NOMO-1 (cell line): ENCODE measurements at regions not wholly inside any gene's neighbourhood (a gene's known extent, or its start where the extent isn't known, plus 50 kb on each side); places are given as distances from the start of the nearest gene placed in this dataset.

Source experiments
- DNase-seq, 2 experiments: peaks; one replicate each; lab custom pipeline; 2025; ENCODE audit not compliant: unreplicated experiment in 2 of 2; lab: John Stamatoyannopoulos, UW

DNA sequence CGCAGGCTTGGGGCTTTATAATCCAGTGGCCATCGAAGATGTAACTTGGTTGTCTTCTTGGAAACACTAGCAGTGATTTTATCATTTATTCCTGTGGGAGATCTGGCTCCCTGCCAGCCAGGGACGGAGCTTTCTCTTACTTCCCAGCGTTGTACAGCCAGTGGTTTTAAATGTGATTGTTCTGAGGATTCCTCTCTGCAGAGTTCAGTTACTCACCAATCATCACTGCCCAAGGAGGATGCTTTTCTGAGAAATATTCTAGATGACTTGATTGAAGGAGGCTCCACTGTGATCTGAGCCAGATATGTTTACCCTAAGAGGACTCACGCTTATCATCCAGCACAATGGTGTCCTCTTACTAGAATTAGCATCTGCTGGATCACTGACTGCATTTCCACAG is 744.3 kb downstream of the RNF144A start:
- no peak for DNase-seq

DNA sequence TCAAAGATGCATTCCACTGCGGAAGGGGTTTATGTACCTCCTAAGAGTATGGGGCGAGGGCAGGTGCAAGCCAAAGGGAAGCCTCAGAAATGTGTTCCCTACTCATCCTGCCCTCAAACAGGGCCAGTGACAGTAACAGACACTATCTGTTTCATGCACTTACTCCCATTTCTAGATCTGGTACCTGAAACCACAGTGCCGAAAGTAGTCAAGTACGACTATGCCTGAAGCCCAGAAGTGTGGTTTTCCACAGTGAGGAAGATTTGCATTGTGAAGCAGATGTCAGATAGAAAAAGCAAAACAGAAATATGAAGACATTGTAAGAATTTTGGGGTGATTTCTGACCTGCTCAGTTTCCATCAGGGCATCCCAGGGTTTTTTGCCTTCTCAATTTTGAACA is 748.7 kb downstream of the RNF144A start:
- DNase-seq: no peak

GRCh38 chr2:7666596-7667259 is 749.5 kb downstream of the RNF144A start:
- DNase-seq: no peak

- no peak for DNase-seq
These were observed 750.1 kb downstream of the RNF144A start for GRCh38 chr2:7667260-7667757.

GRCh38 chr2:7670905-7671641 is 753.9 kb downstream of the RNF144A start:
- no peak for DNase-seq

DNA sequence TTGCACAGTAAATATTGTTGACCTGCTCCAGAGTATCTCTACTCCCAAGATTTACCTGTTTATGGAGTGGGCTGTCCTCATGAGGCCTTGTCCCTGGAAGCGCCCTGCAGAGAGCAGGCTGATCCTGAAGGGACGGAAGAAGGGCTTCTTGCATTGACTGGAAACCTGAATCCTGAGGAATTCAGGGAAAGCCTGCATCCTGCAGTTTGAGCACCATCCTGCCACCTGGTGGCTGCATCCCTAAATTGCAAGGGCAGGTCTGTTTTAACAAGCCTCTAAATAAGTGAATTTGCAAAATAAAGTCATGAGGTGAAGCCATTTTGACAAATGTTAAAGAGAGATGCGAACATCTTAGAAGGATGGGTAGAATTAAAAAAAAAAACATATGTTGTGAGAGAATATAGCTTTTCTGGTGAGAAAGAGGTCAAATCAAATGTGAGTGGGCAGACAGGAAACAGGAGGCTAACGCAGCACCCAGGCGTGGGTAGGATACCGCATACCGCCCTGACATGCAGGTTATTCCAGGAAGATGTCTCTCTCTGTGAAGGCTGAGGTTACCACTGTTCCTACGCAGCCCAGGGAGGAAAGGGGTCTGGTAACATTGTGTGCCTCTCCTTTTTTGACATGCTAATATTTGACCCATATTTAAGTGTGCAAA is 754.9 kb downstream of the RNF144A start:
- peak in 1 of 2 experiments; percentile 19 for DNase-seq

GRCh38 chr2:7672685-7673071 is 755.5 kb downstream of the RNF144A start:
- DNase-seq: no peak

- DNase-seq: no peak
These were observed 755.9 kb downstream of the RNF144A start for GRCh38 chr2:7673101-7673500.

- no peak for DNase-seq
These were observed 756.6 kb downstream of the RNF144A start for GRCh38 chr2:7673853-7674252.

GRCh38 chr2:7674606-7675005 is 757.4 kb downstream of the RNF144A start:
- no peak for DNase-seq

- no peak for DNase-seq
These were observed 759.5 kb downstream of the RNF144A start for GRCh38 chr2:7676714-7677113.

DNA sequence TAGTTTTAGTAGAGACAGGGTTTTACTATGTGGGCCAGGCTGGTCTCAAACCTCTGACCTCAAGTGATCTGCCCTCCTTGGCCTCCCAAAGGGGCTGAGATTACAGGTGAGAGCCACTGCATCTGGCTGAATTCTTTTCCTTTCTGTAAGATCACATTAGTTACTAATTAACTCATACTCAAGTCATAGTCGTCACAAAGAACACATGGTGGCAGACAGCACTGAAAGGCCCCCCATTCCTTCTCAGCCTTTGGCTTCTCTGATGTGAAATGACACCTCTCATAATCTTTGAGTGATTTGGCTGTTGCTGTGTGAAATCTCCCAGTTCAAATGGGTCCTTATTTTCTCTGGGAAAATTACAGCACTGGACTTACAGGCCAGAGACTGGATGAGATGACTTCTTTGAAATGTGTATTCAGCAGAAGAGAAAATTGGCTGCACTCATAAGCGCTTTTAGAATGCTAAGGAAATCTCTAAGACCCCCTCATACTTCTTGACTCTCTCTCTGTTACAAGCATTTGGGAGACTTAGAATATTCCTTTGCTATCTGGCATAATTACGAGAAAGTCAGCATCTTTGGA is 764.8 kb downstream of the RNF144A start:
- DNase-seq: no peak

DNA sequence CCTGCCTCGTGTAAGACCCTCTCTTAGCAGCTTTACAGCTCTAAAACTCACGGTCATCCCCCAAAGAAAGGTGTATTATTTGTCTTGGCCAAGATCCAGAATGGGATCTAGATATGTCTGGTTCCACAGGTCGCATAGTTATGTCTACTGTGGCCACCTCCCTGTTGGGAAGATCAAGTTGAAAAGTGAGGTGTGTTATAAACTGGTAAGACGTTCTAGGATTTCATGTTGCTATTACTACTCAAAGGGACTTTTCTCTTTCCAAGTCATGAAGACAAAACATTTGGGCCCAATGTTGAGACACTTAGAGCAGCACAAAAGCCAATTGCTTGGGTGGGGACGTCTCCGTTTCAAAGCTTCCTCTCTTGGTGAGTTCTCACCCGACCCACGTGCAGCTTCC is 766.0 kb downstream of the RNF144A start:
- DNase-seq: no peak

GRCh38 chr2:7683708-7684107 is 766.5 kb downstream of the RNF144A start:
- DNase-seq: no peak

DNA sequence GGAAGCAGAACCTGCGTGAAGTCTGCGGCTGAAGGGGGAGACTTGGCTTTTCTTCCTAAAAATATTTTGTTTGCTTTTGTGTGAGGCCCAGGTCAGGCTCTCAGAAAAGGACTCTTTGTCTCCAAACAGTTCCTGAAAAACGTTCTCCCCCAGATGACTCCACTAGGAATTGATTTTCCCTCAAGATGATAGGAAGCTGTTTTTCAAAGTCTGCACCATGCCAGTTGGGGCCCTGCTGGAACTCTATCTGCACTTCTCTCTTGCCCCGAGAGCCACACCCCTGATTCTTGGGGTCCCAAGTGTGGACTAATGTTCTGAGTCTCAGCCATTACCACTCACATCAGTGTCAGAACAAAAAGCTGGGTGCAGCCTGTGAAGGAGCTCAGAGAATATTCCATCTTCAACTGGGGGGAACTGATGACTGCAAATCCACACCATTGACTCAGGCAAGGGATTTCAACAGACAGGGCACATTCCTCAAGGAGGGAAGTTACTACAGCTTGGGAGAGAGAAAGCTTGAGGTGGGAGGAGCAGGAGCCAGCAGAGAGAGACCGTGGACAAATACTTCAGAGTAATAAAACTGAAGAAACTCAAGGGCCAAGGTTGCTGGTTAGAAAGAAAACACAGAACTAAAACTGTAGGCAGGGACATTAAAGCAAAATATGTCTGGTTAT is 768.3 kb downstream of the RNF144A start:
- no peak for DNase-seq

- no peak for DNase-seq
These were observed 768.8 kb downstream of the RNF144A start for GRCh38 chr2:7686016-7686385.

GRCh38 chr2:7691961-7692656 is 774.9 kb downstream of the RNF144A start:
- DNase-seq: no peak

GRCh38 chr2:7692657-7693161 is 775.5 kb downstream of the RNF144A start:
- DNase-seq: peak; percentile 53 to 78

DNA sequence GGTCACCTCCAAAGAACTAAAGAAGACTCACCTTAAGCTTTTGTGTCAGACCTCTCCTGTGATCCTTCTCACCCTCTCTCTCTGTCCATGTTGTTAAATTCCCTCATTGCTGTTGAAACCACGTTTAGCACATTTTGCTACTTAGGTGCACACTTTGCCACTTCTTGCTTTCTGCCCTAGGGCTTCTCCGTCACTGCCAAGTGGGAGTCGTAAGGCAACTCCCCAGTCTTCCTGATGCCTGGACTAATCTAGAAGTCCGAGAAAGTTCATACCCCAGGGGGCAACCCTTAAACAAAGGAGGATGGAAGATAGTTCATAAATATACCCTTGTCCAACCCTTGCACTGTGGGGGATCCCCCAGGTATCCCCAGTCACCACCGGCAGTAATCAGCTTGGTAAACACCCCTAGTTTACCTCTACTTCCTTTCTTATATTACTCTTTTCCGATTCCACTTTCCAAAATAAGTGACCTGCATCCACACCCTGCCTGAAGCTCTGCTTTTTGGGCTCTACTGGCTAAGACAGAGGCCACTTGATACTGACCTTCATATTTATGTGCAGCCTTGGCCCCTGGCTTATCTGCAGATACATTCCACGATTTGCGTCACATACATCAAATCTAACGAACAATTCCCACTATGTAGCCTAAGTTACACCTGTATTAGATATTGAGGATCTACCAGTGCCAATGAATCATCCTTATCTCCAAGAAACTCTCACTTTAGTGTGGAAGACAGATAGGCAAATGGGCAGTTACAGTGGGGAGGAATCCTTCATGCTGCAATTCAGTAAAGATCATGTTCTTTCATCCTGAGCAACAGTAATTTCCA is 776.2 kb downstream of the RNF144A start:
- DNase-seq: no peak
